BE2C (cell line): ENCODE measurements at regions not wholly inside any gene's neighbourhood (a gene's known extent, or its start where the extent isn't known, plus 50 kb on each side); places are given as distances from the start of the nearest gene placed in this dataset.
"Not testable (repeated sequence)": the region's sequence is repeated elsewhere in the genome, so short reads cannot be mapped to it uniquely, and the experiment has no call there.

Experiments used
- DNase-seq: peaks from one replicate; pipeline ENCODE4 v3.0.0-alpha.2; 2020
- H3K27me3 ChIP-seq: fragments of 250-450 bp; sonication (Bioruptor Pico); 2 replicates; pipeline ENCODE4 v1.5.1; 2020; ENCODE audit warnings: mild to moderate bottlenecking
- H3K36me3 ChIP-seq: fragments of 250-450 bp; sonication (Bioruptor Pico); 2 replicates; pipeline ENCODE4 v1.5.1; 2020; ENCODE audit warnings: mild to moderate bottlenecking
- H3K4me1 ChIP-seq: fragments of 250-450 bp; sonication (Bioruptor Pico); 2 replicates; pipeline ENCODE4 v1.5.1; 2020
- H3K4me3 ChIP-seq: 2 replicates; pipeline ENCODE4 v1.5.1; 2011; ENCODE audit warnings: low read depth, low read length
- H3K9me3 ChIP-seq: fragments of 250-450 bp; sonication (Bioruptor Pico); 2 replicates; pipeline ENCODE4 v1.5.1; 2020
- TF ChIP-seq, protein P1 (sequence below): IDR thresholded peaks from 2 replicates; pipeline ENCODE4 v1.5.1; 2012; ENCODE audit warnings: mild to moderate bottlenecking, low read depth, low read length

DNA sequence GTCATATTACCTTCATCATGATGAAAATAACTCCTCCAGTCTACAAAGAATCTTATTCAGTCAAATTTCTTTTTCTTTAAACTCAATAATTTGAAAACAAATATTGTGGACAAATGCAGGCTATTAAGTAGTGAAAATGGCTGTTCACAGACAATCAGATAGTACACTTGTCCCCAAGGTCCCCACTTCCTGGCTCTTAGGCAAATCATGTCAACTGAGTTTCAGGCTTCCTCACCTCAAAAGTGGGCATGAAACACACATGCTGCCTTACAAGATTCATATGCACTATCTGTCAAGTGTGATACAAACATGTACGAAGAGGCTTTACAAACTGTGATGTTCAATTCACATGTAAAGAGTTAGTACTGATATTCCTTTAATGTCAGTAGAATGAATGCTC is 385.2 kb upstream of the SEMA6A start:
- Histone ChIP-seq H3K9me3 (no peaks in the 10 kb centered on the region), H3K36me3 (no peaks in the 10 kb centered on the region), H3K4me3 (no peak overlapping the region), H3K4me1 (no peaks in the 10 kb centered on the region), H3K27me3 (no peaks in the 10 kb centered on the region)
- no peak for DNase-seq
- TF ChIP-seq, protein P1, sequence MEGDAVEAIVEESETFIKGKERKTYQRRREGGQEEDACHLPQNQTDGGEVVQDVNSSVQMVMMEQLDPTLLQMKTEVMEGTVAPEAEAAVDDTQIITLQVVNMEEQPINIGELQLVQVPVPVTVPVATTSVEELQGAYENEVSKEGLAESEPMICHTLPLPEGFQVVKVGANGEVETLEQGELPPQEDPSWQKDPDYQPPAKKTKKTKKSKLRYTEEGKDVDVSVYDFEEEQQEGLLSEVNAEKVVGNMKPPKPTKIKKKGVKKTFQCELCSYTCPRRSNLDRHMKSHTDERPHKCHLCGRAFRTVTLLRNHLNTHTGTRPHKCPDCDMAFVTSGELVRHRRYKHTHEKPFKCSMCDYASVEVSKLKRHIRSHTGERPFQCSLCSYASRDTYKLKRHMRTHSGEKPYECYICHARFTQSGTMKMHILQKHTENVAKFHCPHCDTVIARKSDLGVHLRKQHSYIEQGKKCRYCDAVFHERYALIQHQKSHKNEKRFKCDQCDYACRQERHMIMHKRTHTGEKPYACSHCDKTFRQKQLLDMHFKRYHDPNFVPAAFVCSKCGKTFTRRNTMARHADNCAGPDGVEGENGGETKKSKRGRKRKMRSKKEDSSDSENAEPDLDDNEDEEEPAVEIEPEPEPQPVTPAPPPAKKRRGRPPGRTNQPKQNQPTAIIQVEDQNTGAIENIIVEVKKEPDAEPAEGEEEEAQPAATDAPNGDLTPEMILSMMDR = no peak

DNA sequence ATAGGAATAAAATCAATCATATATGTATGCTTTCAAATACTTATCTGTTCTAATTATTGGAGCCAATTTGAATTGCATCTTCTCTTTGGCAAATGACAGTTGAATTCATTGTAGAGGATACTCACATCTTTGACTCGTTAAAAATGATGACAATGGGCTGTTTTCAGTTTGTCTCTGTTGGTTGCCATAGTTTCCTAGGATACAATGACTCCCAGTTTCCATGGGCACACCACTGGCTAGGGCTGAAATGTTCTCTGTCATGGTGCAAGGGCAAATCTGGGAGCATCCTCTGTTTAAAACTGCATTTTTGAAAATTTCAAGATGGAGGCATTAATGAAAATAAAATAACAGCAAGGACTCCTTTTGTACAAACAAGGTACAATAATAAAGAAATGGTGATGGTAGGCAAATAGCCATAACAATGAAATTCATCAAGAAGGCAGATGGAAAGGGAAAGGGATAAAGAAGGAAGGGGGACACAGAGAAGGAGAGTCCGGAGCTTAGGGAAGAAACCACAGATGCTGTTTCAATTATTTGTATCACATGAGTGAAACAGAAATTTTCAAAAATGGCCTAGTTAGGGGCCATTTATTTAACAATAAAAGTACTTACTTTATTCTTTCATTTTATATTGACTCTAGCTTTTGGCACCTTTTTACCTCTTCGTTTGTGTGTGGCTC is 378.8 kb upstream of the SEMA6A start:
- no peaks in the 10 kb centered on the region for H3K36me3 ChIP-seq
- H3K4me3 ChIP-seq = no peak overlapping the region
- TF ChIP-seq, protein P1 = no peak
- H3K27me3 ChIP-seq = no peaks in the 10 kb centered on the region
- DNase-seq = no peak
- H3K9me3 ChIP-seq = no peaks in the 10 kb centered on the region
- H3K4me1 ChIP-seq = no peaks in the 10 kb centered on the region

DNA sequence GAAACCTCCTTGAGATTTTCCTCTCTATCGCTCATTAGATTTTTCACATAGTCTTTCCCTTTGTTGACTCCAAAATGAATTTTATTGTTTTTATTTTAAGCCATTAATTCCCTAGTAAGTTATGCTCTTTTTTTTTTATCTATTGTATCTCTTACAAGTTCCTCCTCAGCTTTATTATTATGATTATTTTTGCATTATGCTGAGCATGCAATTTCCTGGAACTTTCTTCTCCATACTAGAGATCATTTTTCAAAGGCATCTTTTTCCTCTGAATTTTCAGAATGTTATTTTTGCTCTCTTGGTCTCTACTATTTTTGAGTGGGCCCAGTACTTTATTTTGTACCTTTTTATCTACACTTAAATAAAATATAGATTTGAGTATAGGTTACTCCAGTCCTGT is 376.6 kb upstream of the SEMA6A start:
- no peaks in the 10 kb centered on the region for H3K27me3 ChIP-seq
- no peak for DNase-seq
- H3K4me1 ChIP-seq = no peaks in the 10 kb centered on the region; the same call in 1 of the 2 replicates
- H3K9me3 ChIP-seq = no peaks in the 10 kb centered on the region; the same call in 1 of the 2 replicates
- no peaks in the 10 kb centered on the region for H3K36me3 ChIP-seq
- H3K4me3 ChIP-seq = no peak overlapping the region
- TF ChIP-seq, protein P1 = no peak

DNA sequence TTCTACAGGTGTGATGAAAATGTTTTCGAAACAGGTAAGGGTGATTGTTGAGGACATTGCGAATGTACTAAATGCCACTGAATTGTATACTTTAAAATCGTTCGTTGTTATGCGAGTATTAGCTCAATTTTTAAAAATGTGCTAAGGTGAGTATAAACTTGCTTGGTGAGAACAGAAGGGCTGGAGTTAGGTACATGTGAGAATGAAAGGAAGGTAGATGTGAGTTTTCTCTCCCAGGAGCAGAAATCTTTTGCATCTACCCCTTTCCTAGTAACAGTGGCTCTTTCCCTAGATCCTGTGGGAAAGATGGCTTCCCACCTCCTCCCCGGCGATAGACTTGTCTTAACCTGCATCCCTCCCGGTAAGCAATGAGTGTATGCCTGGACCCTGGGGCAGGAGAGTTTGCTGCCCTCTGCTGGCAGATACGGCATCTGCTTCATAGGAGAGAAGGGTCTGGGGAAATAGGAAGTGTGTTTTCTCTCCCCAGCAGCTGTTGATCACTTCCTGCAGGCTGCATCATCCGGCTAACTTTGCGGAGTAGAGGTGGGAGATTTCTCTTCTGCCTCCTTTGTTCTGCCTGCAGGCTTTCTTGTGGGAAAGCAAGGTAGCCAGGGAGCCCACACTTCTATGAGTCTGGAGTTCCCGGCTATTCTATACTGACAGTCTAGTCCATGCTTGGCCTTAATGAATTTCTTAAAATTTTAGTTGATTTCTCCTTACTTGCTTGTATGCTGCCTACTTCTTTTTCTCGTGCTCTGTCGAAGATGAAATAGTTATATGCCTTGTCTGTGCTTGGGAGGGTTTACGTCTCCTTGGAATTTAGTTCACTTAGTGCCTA is 373.3 kb upstream of the SEMA6A start:
- Histone ChIP-seq H3K4me1 (no peaks in the 10 kb centered on the region; the same call in none of the 2 replicates), H3K27me3 (no peaks in the 10 kb centered on the region), H3K9me3 (no peaks in the 10 kb centered on the region; the same call in 1 of the 2 replicates), H3K4me3 (no peak overlapping the region), H3K36me3 (no peaks in the 10 kb centered on the region)
- TF ChIP-seq, protein P1 = peak; percentile 97
- peak; percentile 82 for DNase-seq

DNA sequence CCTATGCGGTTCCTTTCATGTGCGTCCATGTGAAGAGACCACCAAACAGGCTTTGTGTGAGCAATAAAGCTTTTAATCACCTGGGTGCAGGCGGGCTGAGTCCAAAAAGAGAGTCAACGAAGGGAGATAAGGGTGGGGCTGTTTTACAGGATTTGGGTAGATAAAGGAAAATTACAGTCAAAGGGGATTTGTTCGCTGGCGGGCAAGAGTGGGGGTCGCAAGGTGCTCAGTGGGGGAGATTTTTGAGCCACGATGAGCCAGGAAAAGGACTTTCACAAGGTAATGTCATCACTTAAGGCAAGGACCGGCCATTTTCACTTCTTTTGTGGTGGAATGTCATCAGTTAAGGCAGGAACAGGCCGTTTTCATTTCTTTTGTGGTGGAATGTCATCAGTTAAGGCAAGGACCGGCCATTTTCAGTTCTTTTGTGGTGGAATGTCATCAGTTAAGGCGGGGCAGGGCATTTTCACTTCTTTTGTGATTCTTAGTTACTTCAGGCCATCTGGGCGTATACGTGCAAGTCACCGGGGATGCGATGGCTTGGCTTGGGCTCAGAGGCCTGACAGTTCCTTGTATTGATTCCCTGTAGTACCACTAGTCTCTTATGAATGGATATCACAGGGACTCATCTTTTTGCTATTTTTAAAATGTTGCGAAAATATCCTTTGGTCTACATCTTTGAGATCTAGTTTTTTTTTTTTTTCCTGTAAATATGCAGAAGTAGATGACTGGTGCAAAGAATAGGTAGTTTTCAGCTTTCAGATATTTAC is 371.2 kb upstream of the SEMA6A start:
- H3K36me3 ChIP-seq, H3K4me1 ChIP-seq, DNase-seq, H3K4me3 ChIP-seq, H3K27me3 ChIP-seq, H3K9me3 ChIP-seq: not testable (repeated sequence)

DNA sequence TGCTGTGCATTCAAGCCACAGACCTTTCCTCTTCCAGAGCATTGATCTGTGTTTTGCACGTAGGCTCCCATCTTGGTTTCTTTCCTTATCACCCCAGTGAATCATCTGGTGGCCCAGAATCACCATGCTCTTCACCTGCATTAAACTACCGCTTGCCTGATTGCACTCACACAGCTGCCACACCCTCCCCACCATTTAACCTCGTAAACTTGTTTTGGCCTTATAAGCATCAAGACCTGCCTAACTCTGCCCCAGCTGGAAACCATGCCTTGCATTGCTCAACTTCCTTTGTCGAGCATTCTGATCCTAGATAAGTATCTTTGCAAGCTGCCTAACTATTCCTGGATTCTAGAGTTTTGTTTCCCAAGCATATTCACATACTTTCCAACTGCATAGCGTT is 369.6 kb upstream of the SEMA6A start:
- no peak overlapping the region for H3K4me3 ChIP-seq
- DNase-seq = no peak
- no peaks in the 10 kb centered on the region; the same call in none of the 2 replicates for H3K4me1 ChIP-seq
- H3K9me3 ChIP-seq = no peaks in the 10 kb centered on the region; the same call in 1 of the 2 replicates
- H3K36me3 ChIP-seq = no peaks in the 10 kb centered on the region
- TF ChIP-seq, protein P1 = no peak
- no peaks in the 10 kb centered on the region for H3K27me3 ChIP-seq
